ENCODE measurements at regions not wholly inside any gene's neighbourhood (a gene's known extent, or its start where the extent isn't known, plus 50 kb on each side); places are given as distances from the start of the nearest gene placed in this dataset.

- no peak for TF ChIP-seq CTCF (conservative IDR thresholded peaks at IDR 0.05; ENCODE audit: low read depth, low read length)
- no peak overlapping the region for H3K4me3 ChIP-seq (ENCODE audit: low read length)
- DNase-seq (ENCODE audit: low read depth), result no peak
Observed at GRCh38 chr11:26126741-26127140, 205.2 kb upstream of the ANO3 start.

- H3K4me3 ChIP-seq (ENCODE audit: low read length), result no peak overlapping the region
- no peak for DNase-seq (ENCODE audit: low read depth)
- TF ChIP-seq CTCF (conservative IDR thresholded peaks at IDR 0.05; ENCODE audit: low read depth, low read length), result no peak
Observed at GRCh38 chr11:26127336-26127735, 204.6 kb upstream of the ANO3 start.

- no peak overlapping the region for H3K4me3 ChIP-seq (ENCODE audit: low read length)
- DNase-seq (ENCODE audit: low read depth), result no peak
- no peak for TF ChIP-seq CTCF (conservative IDR thresholded peaks at IDR 0.05; ENCODE audit: low read depth, low read length)
Observed at GRCh38 chr11:26131406-26131805, 200.5 kb upstream of the ANO3 start.

GRCh38 chr11:26134053-26134452 lies 197.9 kb upstream of the ANO3 start:
- DNase-seq (ENCODE audit: low read depth), result no peak
- H3K4me3 ChIP-seq (ENCODE audit: low read length), result no peak overlapping the region
- no peak for TF ChIP-seq CTCF (conservative IDR thresholded peaks at IDR 0.05; ENCODE audit: low read depth, low read length)

GRCh38 chr11:26134481-26135355 lies 197.2 kb upstream of the ANO3 start:
- H3K4me3 ChIP-seq (ENCODE audit: low read length), result no peak overlapping the region
- TF ChIP-seq CTCF (conservative IDR thresholded peaks at IDR 0.05; ENCODE audit: low read depth, low read length), result peak; percentile 39
- no peak for DNase-seq (ENCODE audit: low read depth)

- no peak for DNase-seq (ENCODE audit: low read depth)
- TF ChIP-seq CTCF (conservative IDR thresholded peaks at IDR 0.05; ENCODE audit: low read depth, low read length), result no peak
- H3K4me3 ChIP-seq (ENCODE audit: low read length), result no peak overlapping the region
Observed at GRCh38 chr11:26137651-26138050, 194.3 kb upstream of the ANO3 start.

GRCh38 chr11:26142891-26143290 lies 189.0 kb upstream of the ANO3 start:
- TF ChIP-seq CTCF (conservative IDR thresholded peaks at IDR 0.05; ENCODE audit: low read depth, low read length), result no peak
- no peak overlapping the region for H3K4me3 ChIP-seq (ENCODE audit: low read length)
- DNase-seq (ENCODE audit: low read depth), result no peak

All from retinal pigment epithelial cell (primary cell).